Motor neuron (in vitro differentiated cells): ENCODE measurements at regions not wholly inside any gene's neighbourhood (a gene's known extent, or its start where the extent isn't known, plus 50 kb on each side); places are given as distances from the start of the nearest gene placed in this dataset.
"Not testable (repeated sequence)": the region's sequence is repeated elsewhere in the genome, so short reads cannot be mapped to it uniquely, and the experiment has no call there.

Experiments used
- ATAC-seq, 8 experiments: fragments of 200-7000 bp; cut with Tn5 transposase; replicated peaks in 6 of 8; 2 replicates each; pipeline ENCODE4 v1.8.0; 2021; ENCODE audit warnings: mild to moderate bottlenecking in 8 of 8, moderate library complexity in 8 of 8
- H3K27ac ChIP-seq, 2 donors: fragments of 250-450 bp; sonication (Bioruptor Pico); 2 replicates each; pipeline ENCODE4 v1.9.0; 2021; ENCODE audit warnings: antibody characterized with exemption in 2 of 2, mild to moderate bottlenecking in 2 of 2, moderate library complexity in 1 of 2
- H3K4me1 ChIP-seq, 2 donors: fragments of 250-450 bp; sonication (Bioruptor Pico); replicated peaks in 1 of 2; 2 replicates each; pipeline ENCODE4 v1.6.1; 2021; ENCODE audit warnings: antibody characterized with exemption in 2 of 2, mild to moderate bottlenecking in 2 of 2, moderate library complexity in 1 of 2
- H3K4me3 ChIP-seq, 5 donors: fragments of 250-450 bp; sonication (Bioruptor Pico); 2 replicates each; pipeline ENCODE4 v1.9.0; 2021; ENCODE audit warnings: antibody characterized with exemption in 5 of 5, mild to moderate bottlenecking in 5 of 5, moderate library complexity in 4 of 5
- WGBS, 10 experiments: fragments of 450-650 bp; shearing (Covaris generic); methylation state at CpG; one replicate each; pipeline ENCODE4 v1.0.0; 2022; 5-methylcytosine and 5-hydroxymethylcytosine counted together
- in situ Hi-C, 9 experiments: fragments of 400-800 bp; cut with MboI; loops; one replicate each; pipeline ENCODE4 v1.15.0; 2021; ENCODE audit warnings: low sequenced_read_pairs in 9 of 9, low pct_unique_long_range_greater_than_20kb in 2 of 9; ENCODE audit not compliant: unreplicated experiment in 9 of 9

DNA sequence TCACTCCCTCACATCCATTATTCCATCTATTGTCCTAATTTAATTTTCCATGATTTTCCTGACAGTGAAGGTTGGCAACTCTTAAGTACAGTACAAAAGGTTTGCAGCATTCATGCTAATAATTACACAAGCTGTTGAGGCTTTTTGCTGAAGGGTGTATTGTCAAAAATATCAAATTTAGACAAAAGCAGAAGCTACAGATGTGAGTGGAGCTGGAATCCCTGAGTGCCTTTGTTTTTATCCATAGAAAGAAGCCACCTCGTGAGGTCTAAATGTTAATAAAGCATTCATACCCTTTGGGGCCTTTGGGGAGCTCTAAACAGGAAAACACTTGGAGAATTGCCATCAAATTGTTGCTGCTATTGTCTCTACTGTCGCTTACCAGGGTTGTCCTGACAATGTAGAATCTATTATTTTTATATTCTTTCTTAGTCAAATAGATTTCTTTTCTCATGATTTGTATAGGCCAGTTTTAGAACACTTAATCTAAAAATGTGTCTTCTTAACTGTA, 185.8 kb upstream of the ROBO1 start:
- H3K4me3 ChIP-seq, result no peak overlapping the region

DNA sequence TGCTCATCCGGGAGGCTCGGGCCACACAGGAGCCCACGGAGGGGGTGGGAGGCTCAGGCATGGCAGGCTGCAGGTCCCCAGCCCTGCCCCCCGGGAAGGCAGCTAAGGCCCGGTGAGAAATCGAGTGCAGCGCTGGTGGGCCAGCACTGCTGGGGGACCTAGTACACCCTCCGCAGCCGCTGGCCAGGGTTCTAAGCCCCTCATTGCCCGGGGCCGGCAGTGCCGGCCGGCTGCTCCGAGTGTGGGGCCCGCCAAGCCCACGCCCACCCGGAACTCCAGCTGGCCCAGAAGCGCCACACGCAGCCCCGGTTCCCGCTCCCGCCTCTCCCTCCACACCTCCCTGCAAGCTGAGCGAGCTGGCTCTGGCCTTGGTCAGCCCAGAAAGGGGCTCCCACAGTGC, 183.6 kb upstream of the ROBO1 start:
- H3K4me3 ChIP-seq, H3K4me1 ChIP-seq, ATAC-seq, H3K27ac ChIP-seq, in situ Hi-C loops: not testable (repeated sequence)
- WGBS, 10 experiments, result no CpG with 5 or more reads among the region's 23 CpGs

More for the DNA sequence above, 185.8 kb upstream of the ROBO1 start:
- no peak overlapping the region for H3K27ac ChIP-seq
- in situ Hi-C loops, result no loop called here
- peak in 5 of 8 experiments; percentile 52 to 82 (median 65) for ATAC-seq
- H3K4me1 ChIP-seq, result peaks cover 0 to 3% of the 10 kb centered on the region in 2 donors
- 0 to 63% (median 10%) methylated on average over 1 to 2 of the region's 2 CpGs; no CpG with 5 or more reads in 1 of the 10 experiments for WGBS, 10 experiments

DNA sequence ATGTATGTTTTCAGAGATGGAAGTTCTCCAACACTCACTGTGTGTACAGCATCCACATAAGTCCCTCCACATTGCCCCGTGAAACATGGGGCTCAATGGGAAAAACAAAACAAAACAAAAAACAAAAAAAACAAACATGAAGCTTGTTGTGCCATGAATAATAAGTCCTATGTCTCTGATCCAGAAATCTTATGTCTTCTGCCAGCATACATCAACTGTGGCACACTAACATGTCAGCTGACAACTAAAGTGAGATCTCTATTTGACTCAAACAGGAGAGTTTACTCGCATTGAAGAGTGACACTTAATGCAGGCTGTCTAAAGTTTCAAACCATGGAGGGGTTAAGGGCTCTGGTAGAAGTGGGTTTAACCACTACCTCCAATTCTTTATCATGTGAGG, 180.2 kb upstream of the ROBO1 start:
- no peak overlapping the region for H3K4me3 ChIP-seq
- in situ Hi-C loops, result no loop called here
- no peaks in the 10 kb centered on the region for H3K4me1 ChIP-seq
- no peak for ATAC-seq
- 0 to 100% (median 85%) methylated on average over 1 to 2 of the region's 2 CpGs; no CpG with 5 or more reads in 2 of the 10 experiments for WGBS, 10 experiments
- no peak overlapping the region for H3K27ac ChIP-seq

DNA sequence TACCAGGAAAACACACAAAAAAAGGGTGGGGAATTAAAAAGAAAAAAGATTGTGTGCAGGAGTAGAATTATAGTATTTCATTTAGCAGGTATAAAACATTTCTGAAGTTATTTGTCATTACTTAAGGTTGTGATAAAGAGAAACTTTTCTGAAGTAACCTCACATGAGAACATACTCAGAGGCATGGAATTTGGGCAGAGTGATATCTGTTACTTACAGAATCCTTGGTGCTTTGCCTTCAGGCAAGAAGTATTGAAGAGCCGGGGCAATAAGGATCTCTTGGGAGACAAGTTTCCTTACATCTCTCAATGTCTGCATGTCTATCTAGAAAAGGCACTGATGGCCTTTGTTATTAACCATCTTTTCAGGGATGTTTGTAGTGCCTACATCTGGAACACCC, 179.7 kb upstream of the ROBO1 start:
- no peak for ATAC-seq
- in situ Hi-C loops, result no loop called here
- H3K27ac ChIP-seq, result no peak overlapping the region
- H3K4me3 ChIP-seq, result no peak overlapping the region
- H3K4me1 ChIP-seq, result no peaks in the 10 kb centered on the region
- WGBS, 10 experiments, result 29 to 100% (median 88%) methylated on average over 1 of the region's 1 CpG; no CpG with 5 or more reads in 3 of the 10 experiments

DNA sequence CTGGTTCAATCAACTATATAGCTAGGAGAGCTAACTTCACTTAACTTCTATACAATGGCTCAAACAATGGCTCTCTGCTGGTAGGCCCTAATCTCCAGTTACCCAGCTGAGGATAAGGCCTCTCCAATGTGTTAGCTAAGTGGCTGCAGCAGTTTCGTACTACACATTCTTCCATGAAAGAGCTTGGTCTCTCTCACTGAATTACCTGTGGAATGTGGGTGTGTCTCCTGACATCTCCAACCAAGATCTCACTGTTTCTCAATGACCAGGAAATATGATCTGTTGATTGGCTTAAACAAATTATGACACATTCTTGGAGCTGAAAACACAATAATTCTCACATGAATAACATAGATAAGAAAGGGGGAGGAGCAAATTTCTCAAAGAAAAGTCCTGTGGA, 169.8 kb upstream of the ROBO1 start:
- Histone ChIP-seq H3K4me1 (no peaks in the 10 kb centered on the region), H3K27ac (no peak overlapping the region), H3K4me3 (no peak overlapping the region)
- 0 to 100% (median 67%) methylated on average over 1 of the region's 1 CpG; no CpG with 5 or more reads in 3 of the 10 experiments for WGBS, 10 experiments
- ATAC-seq, result no peak
- in situ Hi-C loops, result no loop called here

DNA sequence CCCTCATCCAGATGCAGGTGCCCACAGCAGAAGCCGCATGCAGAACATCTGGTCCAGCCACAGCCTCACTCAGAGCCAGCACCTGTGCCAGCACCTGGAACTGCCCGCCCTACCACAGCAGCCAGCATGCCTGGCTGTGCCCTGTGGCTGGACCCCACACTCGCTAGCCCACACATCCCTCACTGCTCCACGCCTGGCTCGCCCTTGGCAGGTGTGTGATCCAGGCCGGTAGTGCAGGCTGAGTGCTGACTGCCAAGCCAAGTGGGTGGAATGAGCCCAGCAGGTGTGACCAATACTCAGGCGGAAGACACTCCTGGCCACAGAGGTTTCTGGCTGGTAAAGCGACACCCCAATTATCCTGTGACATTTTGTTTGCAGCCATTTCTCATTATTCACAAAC, 162.4 kb upstream of the ROBO1 start:
- WGBS, 10 experiments, result 0 to 100% (median 96%) methylated on average over 1 to 8 of the region's 8 CpGs; no CpG with 5 or more reads in 4 of the 10 experiments
- in situ Hi-C loops, result no loop called here

DNA sequence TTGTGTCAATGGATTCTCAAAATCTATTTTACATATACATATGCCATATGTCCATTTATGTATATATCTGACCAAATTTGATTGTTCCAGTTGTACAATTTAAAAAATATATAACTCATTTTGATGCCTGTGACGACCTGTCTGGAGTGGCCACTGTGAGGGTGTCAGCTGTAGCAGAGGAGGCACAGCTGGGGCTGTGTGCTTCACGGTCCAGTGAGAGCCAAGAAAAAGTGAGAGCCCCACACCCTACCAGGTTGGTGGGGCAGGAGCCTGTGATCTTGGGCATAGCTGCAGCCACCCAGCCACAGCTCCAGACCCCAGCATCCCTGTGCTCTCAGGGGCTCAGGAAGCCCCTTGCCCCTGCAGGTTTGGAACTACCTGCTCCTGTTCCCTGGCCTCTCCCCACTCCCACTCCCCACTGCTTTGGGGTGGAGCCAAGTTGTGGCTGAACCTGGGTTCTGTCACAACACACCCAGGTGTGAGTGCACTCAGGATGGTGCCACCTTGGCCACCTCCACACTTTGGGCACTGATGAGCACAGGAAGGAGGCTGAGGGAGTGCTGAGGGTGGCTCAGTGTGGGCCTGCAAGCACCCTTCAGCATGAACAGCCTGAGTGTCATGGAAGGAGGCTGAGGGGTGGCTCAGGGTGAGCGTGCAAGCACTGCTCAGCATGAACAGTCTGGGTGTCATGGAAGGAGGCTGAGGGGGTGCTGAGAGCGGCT, 161.1 kb upstream of the ROBO1 start:
- no peak overlapping the region for H3K4me3 ChIP-seq
- no peak for ATAC-seq
- H3K4me1 ChIP-seq, result no peaks in the 10 kb centered on the region
- in situ Hi-C loops, result no loop called here
- H3K27ac ChIP-seq, result no peak overlapping the region
- WGBS, 10 experiments, result 0 to 80% (median 40%) methylated on average over 1 to 2 of the region's 4 CpGs; no CpG with 5 or more reads in 1 of the 10 experiments

More for the DNA sequence above, 162.4 kb upstream of the ROBO1 start:
- no peak for ATAC-seq
- Histone ChIP-seq H3K4me1 (no peaks in the 10 kb centered on the region), H3K4me3 (no peak overlapping the region), H3K27ac (no peak overlapping the region)

DNA sequence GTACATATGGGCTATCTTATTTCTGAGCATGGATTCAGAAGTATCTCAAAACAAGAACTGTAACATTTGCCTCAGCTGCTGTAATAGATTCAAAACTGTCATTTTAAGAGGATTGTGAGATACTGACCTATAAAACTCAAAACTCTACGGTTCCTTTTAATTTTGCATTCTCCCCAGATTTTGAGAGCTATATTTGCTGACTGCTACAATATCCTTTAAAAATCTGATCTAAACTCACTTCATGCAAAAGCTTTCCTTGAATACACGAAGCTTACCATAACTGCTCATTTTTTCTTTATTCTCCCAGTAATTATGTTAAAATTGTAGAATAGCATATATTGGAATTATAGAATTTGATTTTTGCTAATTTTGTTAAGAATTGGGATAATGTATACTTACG, 158.7 kb upstream of the ROBO1 start:
- Histone ChIP-seq H3K27ac (no peak overlapping the region), H3K4me1 (peaks cover 3 to 7% of the 10 kb centered on the region in 2 donors), H3K4me3 (no peak overlapping the region)
- in situ Hi-C loops, result no loop called here
- no peak for ATAC-seq
- 0 to 93% (median 61%) methylated on average over 1 to 3 of the region's 3 CpGs for WGBS, 10 experiments

DNA sequence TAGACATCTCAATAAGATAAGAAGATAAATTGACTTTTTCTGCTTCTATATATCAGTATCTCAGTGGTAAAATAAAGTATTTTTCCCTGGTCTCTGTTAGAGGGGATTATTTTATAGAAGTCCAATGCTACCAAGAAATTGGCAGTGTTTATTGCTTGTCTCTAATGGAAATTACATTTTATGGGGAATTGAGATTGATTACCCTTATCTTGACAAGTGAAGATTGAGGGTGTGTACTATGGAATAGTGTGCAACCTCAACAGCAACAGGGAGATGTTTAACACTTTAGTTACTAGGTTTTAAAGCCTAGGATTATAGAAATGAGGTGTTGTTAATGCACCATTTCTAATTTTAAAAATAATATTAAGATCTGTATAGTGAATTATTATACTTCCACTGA, 154.8 kb upstream of the ROBO1 start:
- no peak overlapping the region for H3K27ac ChIP-seq
- H3K4me1 ChIP-seq, result peaks cover 3 to 7% of the 10 kb centered on the region in 2 donors
- in situ Hi-C loops, result no loop called here
- ATAC-seq, result peak in 2 of 8 experiments; percentile 21 to 37
- no peak overlapping the region for H3K4me3 ChIP-seq

DNA sequence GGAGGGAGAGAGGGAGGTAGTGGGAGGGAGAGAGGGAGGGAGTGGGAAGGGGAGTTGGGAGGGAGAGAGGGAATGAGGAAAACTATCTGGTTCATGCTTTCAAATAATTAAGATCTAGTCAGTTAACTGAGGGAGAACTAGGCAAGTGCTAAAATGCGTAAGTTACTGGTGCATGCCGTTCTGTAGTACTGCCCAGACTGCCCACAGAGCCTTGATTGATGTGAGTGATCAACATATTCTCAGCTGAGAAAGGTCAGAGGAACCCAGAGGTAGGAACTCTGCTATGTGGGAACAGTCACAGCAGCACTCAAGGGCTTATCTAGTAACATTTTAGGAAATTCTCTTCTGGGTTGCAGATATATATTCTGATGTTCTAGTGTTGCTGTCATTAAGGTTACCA, 149.8 kb upstream of the ROBO1 start:
- peak in 2 of 8 experiments; percentile 30 to 41 for ATAC-seq
- in situ Hi-C loops, result no loop called here

DNA sequence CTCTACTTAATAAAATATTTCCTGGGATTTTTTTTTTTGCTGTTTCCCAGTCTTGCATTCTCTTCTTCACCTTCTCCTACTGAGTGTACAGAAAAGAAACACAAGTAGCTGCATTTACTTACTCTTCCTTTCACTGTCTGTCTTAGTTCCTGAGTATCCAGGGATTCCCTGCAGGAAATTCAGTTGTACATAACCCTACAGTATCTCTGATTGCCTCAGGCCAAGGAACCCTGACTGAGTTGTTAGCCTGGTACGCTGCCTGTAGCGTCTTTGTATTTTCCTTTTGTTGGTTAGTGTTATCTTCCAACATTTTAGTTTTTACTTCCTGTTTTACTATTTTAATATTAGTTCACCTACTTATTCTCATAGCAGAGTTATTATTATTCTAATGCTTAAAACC, 142.5 kb upstream of the ROBO1 start:
- Histone ChIP-seq H3K27ac (no peak overlapping the region), H3K4me1 (peaks cover 0 to 4% of the 10 kb centered on the region in 2 donors), H3K4me3 (no peak overlapping the region)
- 0 to 51% (median 0%) methylated on average over 1 to 2 of the region's 2 CpGs; no CpG with 5 or more reads in 2 of the 10 experiments for WGBS, 10 experiments
- in situ Hi-C loops, result no loop called here
- ATAC-seq, result no peak

More for the DNA sequence above, 149.8 kb upstream of the ROBO1 start:
- H3K4me1 ChIP-seq, result peaks cover 0 to 8% of the 10 kb centered on the region in 2 donors
- 0% methylated on average over 1 to 2 of the region's 2 CpGs; no CpG with 5 or more reads in 6 of the 10 experiments for WGBS, 10 experiments
- no peak overlapping the region for H3K27ac ChIP-seq
- no peak overlapping the region for H3K4me3 ChIP-seq

DNA sequence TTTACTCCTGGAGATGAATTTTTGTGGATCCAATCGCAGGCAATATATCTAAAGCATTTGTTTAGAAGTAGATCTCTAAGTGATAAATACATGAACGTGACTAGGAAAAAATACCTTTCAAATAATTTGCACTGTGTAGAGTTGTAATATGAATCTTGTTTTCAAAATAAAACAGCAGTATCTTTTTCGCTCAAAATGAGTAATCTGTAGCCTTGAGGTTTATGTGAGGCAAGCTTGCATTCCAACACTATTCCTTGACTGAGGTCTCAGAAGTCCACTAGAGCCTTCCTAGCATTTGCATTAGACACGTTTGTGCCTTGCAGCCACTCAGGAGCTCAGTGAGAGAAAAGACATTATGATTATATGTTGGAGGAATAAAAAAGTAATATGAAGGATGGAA, 138.3 kb upstream of the ROBO1 start:
- 5 to 96% (median 60%) methylated on average over 2 to 4 of the region's 4 CpGs; no CpG with 5 or more reads in 1 of the 10 experiments for WGBS, 10 experiments

DNA sequence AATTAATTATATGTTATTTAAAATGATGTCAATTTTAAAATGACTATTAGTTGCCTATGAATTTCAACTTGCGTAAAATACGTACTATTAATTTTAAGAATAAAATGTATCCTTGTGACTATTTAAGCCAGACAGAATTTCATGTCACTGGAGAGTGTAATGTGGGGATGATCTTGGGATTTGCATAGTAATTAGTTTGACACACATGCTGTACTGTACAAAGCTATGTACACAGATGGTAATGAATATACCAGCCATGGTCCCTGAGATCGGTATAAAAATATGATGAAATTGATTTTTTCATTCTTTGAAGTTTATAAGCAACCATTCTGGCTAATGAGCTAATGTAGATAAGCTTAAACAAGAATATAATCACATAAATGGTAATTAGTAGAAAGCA, 134.4 kb upstream of the ROBO1 start:
- ATAC-seq, result no peak
- H3K27ac ChIP-seq, result no peak overlapping the region
- peaks cover 0 to 8% of the 10 kb centered on the region in 2 donors for H3K4me1 ChIP-seq
- in situ Hi-C loops, result no loop called here
- H3K4me3 ChIP-seq, result no peak overlapping the region
- WGBS, 10 experiments, result 41 to 100% (median 94%) methylated on average over 2 to 3 of the region's 3 CpGs

More for the DNA sequence above, 138.3 kb upstream of the ROBO1 start:
- Histone ChIP-seq H3K27ac (no peak overlapping the region), H3K4me3 (no peak overlapping the region), H3K4me1 (peaks cover 0 to 8% of the 10 kb centered on the region in 2 donors)
- ATAC-seq, result no peak
- in situ Hi-C loops, result no loop called here

DNA sequence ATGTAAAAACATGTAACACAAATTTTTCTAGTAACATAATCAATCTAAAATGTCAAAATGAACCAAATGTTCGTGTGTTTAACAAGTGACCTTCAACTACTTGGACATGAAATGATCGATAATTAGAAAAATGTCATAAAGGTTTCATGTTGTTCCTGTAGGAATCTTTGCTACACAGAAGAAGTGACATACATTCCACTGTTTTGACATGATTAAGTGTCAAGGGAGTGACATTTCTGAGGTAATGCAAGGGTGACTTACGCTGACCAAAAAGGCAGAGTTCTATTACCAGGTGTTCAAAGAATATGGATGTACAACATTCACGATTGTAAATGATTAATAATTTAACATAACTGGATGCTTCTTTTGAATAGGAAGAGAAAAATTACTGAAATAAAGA, 131.1 kb upstream of the ROBO1 start:
- Histone ChIP-seq H3K4me1 (peaks cover 0 to 7% of the 10 kb centered on the region in 2 donors), H3K4me3 (no peak overlapping the region), H3K27ac (no peak overlapping the region)
- ATAC-seq, result no peak
- in situ Hi-C loops, result no loop called here
- 0 to 100% (median 88%) methylated on average over 1 to 4 of the region's 4 CpGs for WGBS, 10 experiments
